Epithelial cell of esophagus (primary cell): ENCODE measurements at regions not wholly inside any gene's neighbourhood (a gene's known extent, or its start where the extent isn't known, plus 50 kb on each side); places are given as distances from the start of the nearest gene placed in this dataset.

Experiments
- DNase-seq: peaks from one replicate; pipeline ENCODE4 v3.0.0; 2010; ENCODE audit warnings: low read depth
- H3K4me3 ChIP-seq: 2 replicates; pipeline ENCODE4 v1.5.1; 2011; ENCODE audit warnings: mild to moderate bottlenecking, low read length, control low read depth
- CTCF ChIP-seq: IDR thresholded peaks from 2 replicates; pipeline ENCODE4 v1.5.1; 2011; ENCODE audit warnings: low read depth, mild to moderate bottlenecking, low read length, control low read depth, inconsistent platforms; ENCODE audit not compliant: insufficient read depth; ENCODE audit errors: missing control alignments

- no peak overlapping the region for H3K4me3 ChIP-seq
- no peak for TF ChIP-seq CTCF
- DNase-seq, result no peak
Measured at GRCh38 chr6:90983462-90983861, 396.6 kb upstream of the MAP3K7 start.

GRCh38 chr6:90982581-90982980, 395.7 kb upstream of the MAP3K7 start:
- TF ChIP-seq CTCF, result no peak
- H3K4me3 ChIP-seq, result no peak overlapping the region

GRCh38 chr6:90982051-90982450, 395.2 kb upstream of the MAP3K7 start:
- no peak for TF ChIP-seq CTCF
- DNase-seq, result no peak
- no peak overlapping the region for H3K4me3 ChIP-seq

More at GRCh38 chr6:90982581-90982980, 395.7 kb upstream of the MAP3K7 start:
- DNase-seq, result no peak

- DNase-seq, result no peak
Measured at GRCh38 chr6:90978046-90978445, 391.2 kb upstream of the MAP3K7 start.

GRCh38 chr6:90977513-90977912, 390.6 kb upstream of the MAP3K7 start:
- no peak for TF ChIP-seq CTCF
- DNase-seq, result no peak

More at GRCh38 chr6:90978046-90978445, 391.2 kb upstream of the MAP3K7 start:
- TF ChIP-seq CTCF, result no peak
- H3K4me3 ChIP-seq, result no peak overlapping the region

GRCh38 chr6:90976341-90976740, 389.5 kb upstream of the MAP3K7 start:
- TF ChIP-seq CTCF, result no peak
- no peak overlapping the region for H3K4me3 ChIP-seq
- peak; percentile 4 for DNase-seq

More at GRCh38 chr6:90977513-90977912, 390.6 kb upstream of the MAP3K7 start:
- H3K4me3 ChIP-seq, result no peak overlapping the region

- TF ChIP-seq CTCF, result no peak
- no peak for DNase-seq
- H3K4me3 ChIP-seq, result no peak overlapping the region
Measured at GRCh38 chr6:90975741-90976140, 388.9 kb upstream of the MAP3K7 start.
